A549 (cell line): ENCODE measurements at regions not wholly inside any gene's neighbourhood (a gene's known extent, or its start where the extent isn't known, plus 50 kb on each side); places are given as distances from the start of the nearest gene placed in this dataset.

Source experiments
- ATAC-seq, 2 experiments: fragments of 200-7000 bp in 1 of 2; fragments of >200 bp in 1 of 2; cut with Nextera tagmentation in 1 of 2; cut with Tn5 transposase in 1 of 2; 3 replicates each; pipeline versions ENCODE4 v1.8.0 to v1.9.1; 2018 to 2020; ENCODE audit warnings: mild to moderate bottlenecking in 1 of 2, moderate library complexity in 1 of 2
- CTCF ChIA-PET: fragments of 300-600 bp; sonication (Branson Sonifier 250); formaldehyde crosslinking; extraction: SDS; loops from one replicate; lab custom pipeline; 2021; ENCODE audit warnings: antibody characterized with exemption, inconsistent platforms; lab: Yijun Ruan, JAX
- POLR2A ChIA-PET: fragments of 350-600 bp; formaldehyde crosslinking; extraction: SDS; loops from one replicate; lab custom pipeline; 2021; ENCODE audit warnings: antibody characterized with exemption, inconsistent platforms; lab: Yijun Ruan, JAX
- DNase-seq, 2 experiments: peaks; one replicate each; pipeline versions ENCODE4 v3.0.0 to v3.0.0-alpha.2; 2011 to 2016; ENCODE audit warnings: low read depth in 1 of 2, low spot score in 1 of 2
- FAIRE-seq: peaks from 2 replicates; lab custom pipeline; 2011; peaks lifted over from hg19 to GRCh38; lab: Jason Lieb, UNC
- H3K27ac ChIP-seq, 2 experiments: fragments of >200 bp; sonication (Bioruptor Twin); formaldehyde crosslinking; 3 replicates each; pipeline ENCODE4 v1.5.1; 2016 to 2017
- H3K4me1 ChIP-seq: fragments of >200 bp; sonication (Bioruptor Twin); formaldehyde crosslinking; 3 replicates; pipeline ENCODE4 v1.6.1; 2016
- H3K4me2 ChIP-seq: fragments of >200 bp; sonication (Bioruptor Twin); formaldehyde crosslinking; 3 replicates; pipeline ENCODE4 v1.6.1; 2016
- H3K4me3 ChIP-seq: fragments of >200 bp; sonication (Bioruptor Twin); formaldehyde crosslinking; 3 replicates; pipeline ENCODE4 v1.5.1; 2016
- H3K9me3 ChIP-seq: fragments of >200 bp; sonication (Bioruptor Twin); formaldehyde crosslinking; 3 replicates; pipeline ENCODE4 v1.6.1; 2016
- BHLHE40 ChIP-seq: IDR thresholded peaks from 2 replicates; pipeline ENCODE4 v1.6.1; 2012; ENCODE audit warnings: low read depth, low read length, inconsistent platforms
- CHD2 ChIP-seq: fragments of 150-350 bp; IDR thresholded peaks from 2 replicates; pipeline ENCODE4 v1.6.1; 2014; ENCODE audit warnings: low read length; ENCODE audit not compliant: partially characterized antibody
- EP300 ChIP-seq, 2 experiments: fragments of >200 bp; sonication (Bioruptor Twin); formaldehyde crosslinking; IDR thresholded peaks; 2 replicates in 1 of 2; 3 replicates in 1 of 2; pipeline ENCODE4 v1.6.1; 2016 to 2017
- FOSB ChIP-seq: fragments of 250-450 bp; sonication (Bioruptor Pico); IDR thresholded peaks from 2 replicates; pipeline ENCODE4 v1.5.0; 2020; ENCODE audit warnings: mild to moderate bottlenecking, moderate library complexity
- FOSL2 ChIP-seq, 2 experiments: fragments of 450-650 bp in 1 of 2; fragments of >200 bp in 1 of 2; sonication (Bioruptor Twin) in 1 of 2; formaldehyde crosslinking; IDR thresholded peaks; 2 replicates each; pipeline versions ENCODE4 v1.5.0 to v1.6.1; 2016 to 2020; ENCODE audit warnings: mild to moderate bottlenecking in 1 of 2, moderate library complexity in 1 of 2
- GATA3 ChIP-seq: IDR thresholded peaks from 2 replicates; pipeline ENCODE4 v1.6.1; 2012; ENCODE audit warnings: borderline replicate concordance
- HDAC2 ChIP-seq: fragments of 200-600 bp; sonication (generic); IDR thresholded peaks from 2 replicates; pipeline ENCODE4 v1.6.1; 2016
- HOXB13 ChIP-seq: fragments of 250-450 bp; sonication (Bioruptor Pico); IDR thresholded peaks from 2 replicates; pipeline ENCODE4 v1.5.0; 2020; ENCODE audit warnings: low read depth, mild to moderate bottlenecking, moderate library complexity
- KDM1A ChIP-seq: fragments of 200-600 bp; sonication (generic); IDR thresholded peaks from 2 replicates; pipeline ENCODE4 v1.6.1; 2016; ENCODE audit warnings: low read depth, mild to moderate bottlenecking
- MAFK ChIP-seq: fragments of 450-650 bp; IDR thresholded peaks from 2 replicates; pipeline ENCODE4 v1.6.1; 2014; ENCODE audit not compliant: partially characterized antibody
- NR3C1 ChIP-seq: fragments of >200 bp; sonication (Bioruptor Twin); formaldehyde crosslinking; IDR thresholded peaks from 3 replicates; pipeline ENCODE4 v1.6.1; 2017
- RAD21 ChIP-seq, 2 experiments: fragments of >200 bp in 1 of 2; sonication (Bioruptor Twin) in 1 of 2; formaldehyde crosslinking in 1 of 2; IDR thresholded peaks in 1 of 2; conservative IDR thresholded peaks in 1 of 2; 2 replicates in 1 of 2; 3 replicates in 1 of 2; pipeline ENCODE4 v1.6.1; 2012 to 2018; ENCODE audit warnings: inconsistent platforms in 1 of 2
- RNF2 ChIP-seq: fragments of 200-600 bp; sonication (generic); IDR thresholded peaks from 2 replicates; pipeline ENCODE4 v1.6.1; 2016; ENCODE audit warnings: low read depth, mild to moderate bottlenecking, antibody characterized with exemption, moderate library complexity, borderline replicate concordance
- TP53 ChIP-seq: fragments of 250-450 bp; sonication (Bioruptor Pico); IDR thresholded peaks from 2 replicates; pipeline ENCODE4 v1.5.0; 2021; ENCODE audit warnings: mild to moderate bottlenecking, moderate library complexity
- ZC3H11A ChIP-seq: fragments of 450-650 bp; IDR thresholded peaks from 2 replicates; pipeline ENCODE4 v1.6.1; 2014; ENCODE audit warnings: antibody characterized with exemption, mild to moderate bottlenecking
- WGBS: methylation state at CpG from one replicate; pipeline ENCODE4 v1.1.6; 2017; ENCODE audit errors: missing lambda C conversion rate; 5-methylcytosine and 5-hydroxymethylcytosine counted together
- TF ChIP-seq, protein P1 (sequence below): fragments of 250-450 bp; sonication (Bioruptor Pico); IDR thresholded peaks from 2 replicates; pipeline ENCODE4 v1.5.0; 2021; ENCODE audit warnings: mild to moderate bottlenecking, moderate library complexity, borderline replicate concordance
- TF ChIP-seq, protein P2 (sequence below): fragments of 200-600 bp; sonication (generic); IDR thresholded peaks from 2 replicates; pipeline ENCODE4 v1.6.1; 2016; ENCODE audit warnings: antibody characterized with exemption, mild to moderate bottlenecking, moderate library complexity
- TF ChIP-seq, protein P3 (sequence below): fragments of >200 bp; sonication (Bioruptor Twin); formaldehyde crosslinking; IDR thresholded peaks from 3 replicates; pipeline ENCODE4 v1.6.1; 2016
- TF ChIP-seq, protein P4 (sequence below): fragments of 450-650 bp; IDR thresholded peaks from 2 replicates; pipeline ENCODE4 v1.6.1; 2014; ENCODE audit warnings: antibody characterized with exemption

DNA sequence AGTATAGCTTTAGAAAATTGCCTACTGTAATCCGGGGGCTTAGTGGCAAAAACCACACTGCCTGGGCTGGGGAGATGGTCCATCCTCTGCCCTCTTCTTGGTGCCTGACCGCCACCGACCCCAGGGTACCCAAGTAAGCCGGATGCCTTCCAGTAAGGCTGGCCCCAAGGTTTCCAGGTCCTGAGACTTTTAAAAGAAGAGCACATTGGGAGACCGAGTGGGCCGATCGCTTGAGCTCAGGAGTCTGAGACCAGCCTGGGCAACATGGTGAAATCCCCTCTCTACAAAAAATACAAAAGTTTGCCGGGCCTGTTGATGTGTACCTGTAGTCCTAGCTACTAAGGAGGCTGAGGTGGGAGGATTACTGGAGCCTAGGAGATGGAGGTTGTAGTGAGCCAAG is 406.7 kb upstream of the IRX4 start:
- POLR2A ChIA-PET, result no interaction called here
- CTCF ChIA-PET, result no interaction called here
- Histone ChIP-seq H3K4me3 (no peak overlapping the region), H3K27ac (no peak overlapping the region), H3K4me1 (no peaks in the 10 kb centered on the region), H3K9me3 (no peaks in the 10 kb centered on the region), H3K4me2 (no peak overlapping the region)
- TF ChIP-seq BHLHE40, result no peak
- TF ChIP-seq RAD21 (conservative IDR thresholded peaks at IDR 0.05 in 1 of 2, IDR thresholded peaks at IDR 0.05 in 1 of 2), result no peak
- TF ChIP-seq, protein P1, sequence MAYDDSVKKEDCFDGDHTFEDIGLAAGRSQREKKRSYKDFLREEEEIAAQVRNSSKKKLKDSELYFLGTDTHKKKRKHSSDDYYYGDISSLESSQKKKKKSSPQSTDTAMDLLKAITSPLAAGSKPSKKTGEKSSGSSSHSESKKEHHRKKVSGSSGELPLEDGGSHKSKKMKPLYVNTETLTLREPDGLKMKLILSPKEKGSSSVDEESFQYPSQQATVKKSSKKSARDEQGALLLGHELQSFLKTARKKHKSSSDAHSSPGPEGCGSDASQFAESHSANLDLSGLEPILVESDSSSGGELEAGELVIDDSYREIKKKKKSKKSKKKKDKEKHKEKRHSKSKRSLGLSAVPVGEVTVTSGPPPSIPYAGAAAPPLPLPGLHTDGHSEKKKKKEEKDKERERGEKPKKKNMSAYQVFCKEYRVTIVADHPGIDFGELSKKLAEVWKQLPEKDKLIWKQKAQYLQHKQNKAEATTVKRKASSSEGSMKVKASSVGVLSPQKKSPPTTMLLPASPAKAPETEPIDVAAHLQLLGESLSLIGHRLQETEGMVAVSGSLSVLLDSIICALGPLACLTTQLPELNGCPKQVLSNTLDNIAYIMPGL, result no peak
- TF ChIP-seq FOSB (CRISPR knock-in tag), result no peak
- no peak for TF ChIP-seq MAFK
- no peak for TF ChIP-seq TP53
- TF ChIP-seq FOSL2 (IDR thresholded peaks at IDR 0.05), result no peak
- no peak for TF ChIP-seq FOSL2 (CRISPR knock-in tag; IDR thresholded peaks at IDR 0.05)
- no peak for TF ChIP-seq KDM1A
- no peak for TF ChIP-seq EP300 (IDR thresholded peaks at IDR 0.05)
- TF ChIP-seq HDAC2, result no peak
- no peak for TF ChIP-seq ZC3H11A
- TF ChIP-seq CHD2, result no peak
- no peak for TF ChIP-seq RNF2
- WGBS, result 34% methylated on average over 8 of the region's 8 CpGs
- DNase-seq, result no peak
- FAIRE-seq, result no peak
- ATAC-seq, result no peak

DNA sequence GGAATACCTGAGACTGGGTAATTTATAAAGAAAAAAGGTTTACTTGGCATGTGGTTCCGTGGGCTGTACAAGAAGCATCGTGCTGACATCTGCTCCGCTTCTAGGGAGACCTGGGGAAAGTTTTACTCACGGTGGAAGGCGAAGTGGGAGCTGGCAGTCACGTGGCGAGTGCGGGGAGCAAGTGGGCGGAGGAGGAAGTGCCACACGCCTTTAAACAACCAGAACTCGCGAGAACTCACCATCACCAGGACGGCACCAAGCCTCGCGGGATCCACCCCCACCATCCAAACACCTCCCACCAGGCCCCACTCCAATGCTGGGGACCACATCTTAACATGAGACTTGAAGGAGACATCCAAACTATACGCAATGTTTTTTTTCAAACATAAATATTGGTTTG is 406.2 kb upstream of the IRX4 start:
- FAIRE-seq (no peak), ATAC-seq (no peak), DNase-seq (no peak)
- no peaks in the 10 kb centered on the region for H3K4me1 ChIP-seq
- 26% methylated on average over 16 of the region's 16 CpGs for WGBS
- no peak overlapping the region for H3K27ac ChIP-seq
- CTCF ChIA-PET, result no interaction called here
- POLR2A ChIA-PET, result no interaction called here
- H3K4me2 ChIP-seq, result no peak overlapping the region
- no peak overlapping the region for H3K4me3 ChIP-seq
- H3K9me3 ChIP-seq, result no peaks in the 10 kb centered on the region
- TF ChIP-seq HOXB13 (CRISPR knock-in tag) (no peak), NR3C1 (no peak), GATA3 (no peak)
- TF ChIP-seq, protein P2, sequence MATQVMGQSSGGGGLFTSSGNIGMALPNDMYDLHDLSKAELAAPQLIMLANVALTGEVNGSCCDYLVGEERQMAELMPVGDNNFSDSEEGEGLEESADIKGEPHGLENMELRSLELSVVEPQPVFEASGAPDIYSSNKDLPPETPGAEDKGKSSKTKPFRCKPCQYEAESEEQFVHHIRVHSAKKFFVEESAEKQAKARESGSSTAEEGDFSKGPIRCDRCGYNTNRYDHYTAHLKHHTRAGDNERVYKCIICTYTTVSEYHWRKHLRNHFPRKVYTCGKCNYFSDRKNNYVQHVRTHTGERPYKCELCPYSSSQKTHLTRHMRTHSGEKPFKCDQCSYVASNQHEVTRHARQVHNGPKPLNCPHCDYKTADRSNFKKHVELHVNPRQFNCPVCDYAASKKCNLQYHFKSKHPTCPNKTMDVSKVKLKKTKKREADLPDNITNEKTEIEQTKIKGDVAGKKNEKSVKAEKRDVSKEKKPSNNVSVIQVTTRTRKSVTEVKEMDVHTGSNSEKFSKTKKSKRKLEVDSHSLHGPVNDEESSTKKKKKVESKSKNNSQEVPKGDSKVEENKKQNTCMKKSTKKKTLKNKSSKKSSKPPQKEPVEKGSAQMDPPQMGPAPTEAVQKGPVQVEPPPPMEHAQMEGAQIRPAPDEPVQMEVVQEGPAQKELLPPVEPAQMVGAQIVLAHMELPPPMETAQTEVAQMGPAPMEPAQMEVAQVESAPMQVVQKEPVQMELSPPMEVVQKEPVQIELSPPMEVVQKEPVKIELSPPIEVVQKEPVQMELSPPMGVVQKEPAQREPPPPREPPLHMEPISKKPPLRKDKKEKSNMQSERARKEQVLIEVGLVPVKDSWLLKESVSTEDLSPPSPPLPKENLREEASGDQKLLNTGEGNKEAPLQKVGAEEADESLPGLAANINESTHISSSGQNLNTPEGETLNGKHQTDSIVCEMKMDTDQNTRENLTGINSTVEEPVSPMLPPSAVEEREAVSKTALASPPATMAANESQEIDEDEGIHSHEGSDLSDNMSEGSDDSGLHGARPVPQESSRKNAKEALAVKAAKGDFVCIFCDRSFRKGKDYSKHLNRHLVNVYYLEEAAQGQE, result no peak
- TF ChIP-seq, protein P3, sequence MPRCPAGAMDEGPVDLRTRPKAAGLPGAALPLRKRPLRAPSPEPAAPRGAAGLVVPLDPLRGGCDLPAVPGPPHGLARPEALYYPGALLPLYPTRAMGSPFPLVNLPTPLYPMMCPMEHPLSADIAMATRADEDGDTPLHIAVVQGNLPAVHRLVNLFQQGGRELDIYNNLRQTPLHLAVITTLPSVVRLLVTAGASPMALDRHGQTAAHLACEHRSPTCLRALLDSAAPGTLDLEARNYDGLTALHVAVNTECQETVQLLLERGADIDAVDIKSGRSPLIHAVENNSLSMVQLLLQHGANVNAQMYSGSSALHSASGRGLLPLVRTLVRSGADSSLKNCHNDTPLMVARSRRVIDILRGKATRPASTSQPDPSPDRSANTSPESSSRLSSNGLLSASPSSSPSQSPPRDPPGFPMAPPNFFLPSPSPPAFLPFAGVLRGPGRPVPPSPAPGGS, result no peak
- TF ChIP-seq, protein P4, sequence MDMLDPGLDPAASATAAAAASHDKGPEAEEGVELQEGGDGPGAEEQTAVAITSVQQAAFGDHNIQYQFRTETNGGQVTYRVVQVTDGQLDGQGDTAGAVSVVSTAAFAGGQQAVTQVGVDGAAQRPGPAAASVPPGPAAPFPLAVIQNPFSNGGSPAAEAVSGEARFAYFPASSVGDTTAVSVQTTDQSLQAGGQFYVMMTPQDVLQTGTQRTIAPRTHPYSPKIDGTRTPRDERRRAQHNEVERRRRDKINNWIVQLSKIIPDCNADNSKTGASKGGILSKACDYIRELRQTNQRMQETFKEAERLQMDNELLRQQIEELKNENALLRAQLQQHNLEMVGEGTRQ, result no peak
